Fibroblast of skin of left biceps (primary cell): ENCODE measurements at regions not wholly inside any gene's neighbourhood (a gene's known extent, or its start where the extent isn't known, plus 50 kb on each side); places are given as distances from the start of the nearest gene placed in this dataset.

Source experiments
- DNase-seq, 2 experiments: peaks; one replicate each; pipeline ENCODE4 v3.0.0-alpha.2; 2013; ENCODE audit warnings: low read depth in 2 of 2

- no peak for DNase-seq
Measured at GRCh38 chr3:141669434-141669833, 68.7 kb upstream of the RNF7 start.

- DNase-seq = no peak
Measured at GRCh38 chr3:141677701-141678100, 60.4 kb upstream of the RNF7 start.

- DNase-seq = peak in 1 of 2 experiments; percentile 6
Measured at GRCh38 chr3:141680620-141681389, 57.3 kb upstream of the RNF7 start.

GRCh38 chr3:141681390-141681780, 56.7 kb upstream of the RNF7 start:
- no peak for DNase-seq

GRCh38 chr3:141682007-141682406, 56.1 kb upstream of the RNF7 start:
- no peak for DNase-seq

GRCh38 chr3:141682921-141683320, 55.2 kb upstream of the RNF7 start:
- no peak for DNase-seq

- DNase-seq = no peak
Measured at GRCh38 chr3:141684758-141685157, 53.3 kb upstream of the RNF7 start.

GRCh38 chr3:141686466-141687291, 51.4 kb upstream of the RNF7 start:
- DNase-seq = no peak
